Heart left ventricle (tissue), 13 donors: ENCODE measurements at regions not wholly inside any gene's neighbourhood (a gene's known extent, or its start where the extent isn't known, plus 50 kb on each side); places are given as distances from the start of the nearest gene placed in this dataset.

ENCODE experiments used
- CTCF ChIP-seq, 12 donors: fragments of 200-600 bp; sonication (generic) in 4 of 12; IDR thresholded peaks; one replicate each; pipeline versions ENCODE4 v1.5.0 to v1.8.0; 2018 to 2022; ENCODE audit warnings: antibody characterized with exemption in 12 of 12, mild to moderate bottlenecking in 5 of 12
- POLR2A ChIP-seq, 2 donors: fragments of 450-650 bp; IDR thresholded peaks; one replicate each; pipeline ENCODE4 v1.6.1; 2017; ENCODE audit warnings: antibody characterized with exemption in 2 of 2, mild to moderate bottlenecking in 2 of 2, moderate library complexity in 2 of 2
- donor health status: ischemic (EF 13 %, LVEDD 7.1; RV severe dilation, severe dysfunction).
- donor health status: DM: no; HTN: yes; CAD: no.
- donor health status: DM: no; HTN: no; CAD: no.
- donor health status: ischemic (EF 25% LVEDD 6.9; RV normal size, moderate dysfunction).
- donor health status: ischemic (EF 25% LVEDD 5.7; RV mildly dilated, moderate dysfunction).
- donor health status: ischemic (EF 35%, LVEDD 5.7; RV mildly dilated, moderate dysfunction).
- donor health status: nonischemic (EF 11% LVEDD 7.7; RV severe dilation, severe dysfunction).
- donor health status: DM: yes; HTN: yes; CAD: no.
- donor health status: PGD.
- donor health status: ischemic (EF 29% LVEDD 5.4; RV normal size, mild dysfunction).
- donor health status: nonischemic (EF 23%, LVEDD 6.1; RV moderate dilation, normal function).

GRCh38 chr13:65314008-65314407, 1916.1 kb downstream of the PCDH9 start:
- TF ChIP-seq CTCF (IDR thresholded peaks at IDR 0.05) (no peak), POLR2A (IDR thresholded peaks at IDR 0.05) (no peak)
